Left lung (tissue), 4 donors: ENCODE measurements at regions not wholly inside any gene's neighbourhood (a gene's known extent, or its start where the extent isn't known, plus 50 kb on each side); places are given as distances from the start of the nearest gene placed in this dataset.

Experiments
- ATAC-seq: fragments of 200-7000 bp; cut with Tn5 transposase; one replicate; pipeline ENCODE4 v1.9.1; 2020; ENCODE audit warnings: moderate library complexity
- DNase-seq, 4 donors: peaks; one replicate each; pipeline ENCODE4 v3.0.0-alpha.2; 2013 to 2020
- H3K27ac ChIP-seq, 2 donors: fragments of 200-600 bp; sonication (generic) in 1 of 2; one replicate each; pipeline versions ENCODE4 v1.5.0 to v1.8.0; 2020 to 2021
- H3K27me3 ChIP-seq, 2 donors: fragments of 200-600 bp; sonication (generic) in 1 of 2; one replicate each; pipeline versions ENCODE4 v1.5.0 to v1.8.0; 2020 to 2021
- H3K36me3 ChIP-seq, 2 donors: fragments of 200-600 bp; sonication (generic) in 1 of 2; one replicate each; pipeline versions ENCODE4 v1.5.0 to v1.8.0; 2020 to 2021
- H3K4me1 ChIP-seq, 2 donors: fragments of 200-600 bp; one replicate each; pipeline ENCODE4 v1.8.0; 2021
- H3K4me3 ChIP-seq, 2 donors: fragments of 200-600 bp; sonication (generic) in 1 of 2; one replicate each; pipeline versions ENCODE4 v1.5.0 to v1.8.0; 2020 to 2021; ENCODE audit warnings: mild to moderate bottlenecking in 1 of 2
- H3K9me3 ChIP-seq, 2 donors: fragments of 200-600 bp; sonication (generic) in 1 of 2; one replicate each; pipeline versions ENCODE4 v1.5.0 to v1.8.0; 2020 to 2021
- CTCF ChIP-seq, 2 donors: fragments of 200-600 bp; sonication (generic) in 1 of 2; IDR thresholded peaks; one replicate each; pipeline versions ENCODE4 v1.5.0 to v1.8.0; 2021; ENCODE audit warnings: antibody characterized with exemption in 2 of 2
- intact Hi-C, 2 donors: fragments of 100-400 bp; cut with DNase I; formaldehyde crosslinking; loops; one replicate each; pipeline versions ENCODE4 v1.11.2 to v1.14.2; 2022
- donor health status: DM: no; HTN: yes; CAD: no.
- donor health status: DM: no; HTN: no; CAD: no.

GRCh38 chr5:6180231-6180872, 198.0 kb downstream of the MED10 start:
- no peaks in the 10 kb centered on the region for H3K27me3 ChIP-seq
- no peak overlapping the region for H3K4me3 ChIP-seq
- no peak overlapping the region for H3K27ac ChIP-seq
- H3K9me3 ChIP-seq = no peaks in the 10 kb centered on the region
- ATAC-seq (no peak), DNase-seq (no peak)
- H3K36me3 ChIP-seq = no peaks in the 10 kb centered on the region
- H3K4me1 ChIP-seq = no peaks in the 10 kb centered on the region
- intact Hi-C loops = no loop called here
- TF ChIP-seq CTCF (IDR thresholded peaks at IDR 0.05) = no peak

- no peak overlapping the region for H3K27ac ChIP-seq
- no peak overlapping the region for H3K4me3 ChIP-seq
- no peaks in the 10 kb centered on the region for H3K4me1 ChIP-seq
- DNase-seq (no peak), ATAC-seq (no peak)
- H3K9me3 ChIP-seq = no peaks in the 10 kb centered on the region
- TF ChIP-seq CTCF (IDR thresholded peaks at IDR 0.05) = no peak
- no peaks in the 10 kb centered on the region for H3K36me3 ChIP-seq
- intact Hi-C loops = no loop called here
- H3K27me3 ChIP-seq = no peaks in the 10 kb centered on the region
Observed at GRCh38 chr5:6178846-6179532, 199.4 kb downstream of the MED10 start.

- Histone ChIP-seq H3K27ac (no peak overlapping the region), H3K36me3 (no peaks in the 10 kb centered on the region), H3K4me1 (no peaks in the 10 kb centered on the region), H3K27me3 (no peaks in the 10 kb centered on the region), H3K9me3 (no peaks in the 10 kb centered on the region), H3K4me3 (no peak overlapping the region)
- no peak for TF ChIP-seq CTCF (IDR thresholded peaks at IDR 0.05)
- DNase-seq = no peak
- no peak for ATAC-seq
- intact Hi-C loops = no loop called here
Observed at GRCh38 chr5:6177926-6178325, 200.4 kb downstream of the MED10 start.

- Histone ChIP-seq H3K4me3 (no peak overlapping the region), H3K27ac (no peak overlapping the region), H3K4me1 (no peaks in the 10 kb centered on the region), H3K9me3 (no peaks in the 10 kb centered on the region), H3K36me3 (no peaks in the 10 kb centered on the region), H3K27me3 (no peaks in the 10 kb centered on the region)
- intact Hi-C loops = no loop called here
- no peak for TF ChIP-seq CTCF (IDR thresholded peaks at IDR 0.05)
- ATAC-seq (no peak), DNase-seq (no peak)
Observed at GRCh38 chr5:6176102-6176693, 202.1 kb downstream of the MED10 start.

- no peak overlapping the region for H3K4me3 ChIP-seq
- no peaks in the 10 kb centered on the region for H3K27me3 ChIP-seq
- no peak for ATAC-seq
- no peak for DNase-seq
- intact Hi-C loops = no loop called here
- no peaks in the 10 kb centered on the region for H3K4me1 ChIP-seq
- no peak overlapping the region for H3K27ac ChIP-seq
- no peak for TF ChIP-seq CTCF (IDR thresholded peaks at IDR 0.05)
- no peaks in the 10 kb centered on the region for H3K9me3 ChIP-seq
- no peaks in the 10 kb centered on the region for H3K36me3 ChIP-seq
Observed at GRCh38 chr5:6175172-6175854, 203.0 kb downstream of the MED10 start.
